ENCODE measurements at regions not wholly inside any gene's neighbourhood (a gene's known extent, or its start where the extent isn't known, plus 50 kb on each side); places are given as distances from the start of the nearest gene placed in this dataset.

GRCh38 chr12:45668641-45669040 lies 60.9 kb upstream of the ARID2 start:
- CTCF ChIA-PET: interaction anchor here (1.0 to 2.7 kb wide), 4 partner anchors 14 to 125 kb away, joined by 3 to 26 read pairs (median 4); no protein-coding TSS in a partner anchor
- peak overlapping the region; percentile 56 for H3K4me3 Mint-ChIP-seq
- H3K27me3 Mint-ChIP-seq: peaks cover 13% of the 10 kb centered on the region
- H3K4me1 Mint-ChIP-seq: peaks cover 60% of the 10 kb centered on the region
- H3K27ac Mint-ChIP-seq: peak overlapping the region; percentile 92
- H3K9me3 Mint-ChIP-seq: peaks cover 2% of the 10 kb centered on the region
- no peak for DNase-seq
- H3K36me3 Mint-ChIP-seq: peaks cover 12% of the 10 kb centered on the region

GRCh38 chr12:45669093-45669492 lies 60.4 kb upstream of the ARID2 start:
- Mint-ChIP-seq H3K36me3 (peaks cover 12% of the 10 kb centered on the region), H3K27ac (peak overlapping the region; percentile 92), H3K4me3 (peak overlapping the region; percentile 56), H3K9me3 (peaks cover 2% of the 10 kb centered on the region), H3K4me1 (peaks cover 55% of the 10 kb centered on the region), H3K27me3 (peaks cover 13% of the 10 kb centered on the region)
- CTCF ChIA-PET: interaction anchor here (1.0 to 2.7 kb wide), 6 partner anchors 8 to 125 kb away, joined by 3 to 26 read pairs (median 4); no protein-coding TSS in a partner anchor
- DNase-seq: no peak

DNA sequence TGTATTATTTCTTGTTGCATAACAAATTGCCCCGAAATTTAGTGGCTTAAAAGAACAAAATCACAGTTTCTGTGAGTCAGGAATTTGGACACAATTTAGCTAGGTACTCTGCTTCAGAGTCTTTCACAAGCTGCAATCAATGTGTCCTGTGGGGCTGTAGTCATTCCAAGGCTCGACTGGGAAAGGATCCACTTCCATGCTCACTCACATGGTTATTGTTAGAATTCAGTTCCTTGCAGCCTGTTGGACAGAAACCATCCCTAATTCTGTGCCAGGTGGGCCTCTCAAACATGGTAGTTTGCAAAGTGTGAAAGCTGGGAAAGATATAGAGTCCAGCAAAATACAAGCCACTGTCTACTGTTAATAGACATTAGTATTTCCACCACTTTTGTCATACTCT lies 59.7 kb upstream of the ARID2 start:
- Mint-ChIP-seq H3K27me3 (peaks cover 8% of the 10 kb centered on the region), H3K4me1 (peaks cover 48% of the 10 kb centered on the region), H3K27ac (peak overlapping the region; percentile 76), H3K36me3 (peaks cover 6% of the 10 kb centered on the region), H3K9me3 (peaks cover 2% of the 10 kb centered on the region), H3K4me3 (peak overlapping the region; percentile 33)
- CTCF ChIA-PET: interaction anchor here (0.8 to 2.7 kb wide), 8 partner anchors 9 to 126 kb away, joined by 3 to 26 read pairs (median 4); no protein-coding TSS in a partner anchor
- DNase-seq: no peak

DNA sequence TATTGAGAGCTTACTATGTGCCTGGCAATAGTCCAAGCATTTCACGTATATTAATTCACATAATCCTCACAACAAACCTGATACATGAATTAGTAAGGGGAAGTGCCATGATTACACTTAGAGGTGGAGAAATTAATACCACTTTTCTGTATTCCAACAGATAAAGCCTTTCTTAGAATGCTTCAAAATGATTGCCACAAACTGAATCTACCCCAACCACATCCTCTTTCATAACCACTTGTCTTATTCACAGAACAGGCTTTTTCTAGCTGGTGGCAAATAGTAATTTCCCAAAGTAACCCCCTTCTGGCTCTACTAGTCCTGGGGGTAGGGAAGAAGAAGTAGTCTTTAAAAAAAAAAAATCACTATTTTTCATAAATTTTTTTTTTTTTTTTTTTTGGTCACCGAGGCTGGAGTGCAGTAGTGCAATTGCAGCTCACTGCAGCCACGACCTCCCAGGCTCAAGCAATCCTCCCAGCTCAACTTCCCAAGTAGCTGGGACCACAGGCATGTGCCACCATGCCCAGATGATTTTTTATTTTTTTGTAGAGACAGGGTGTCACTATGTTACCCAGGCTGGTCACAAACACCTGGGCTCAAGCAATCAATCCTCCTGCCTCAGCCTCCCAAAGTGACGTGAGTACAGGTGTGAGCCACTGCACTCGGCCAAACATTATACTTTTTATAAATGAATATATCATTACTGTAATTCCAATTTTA lies 59.0 kb upstream of the ARID2 start:
- peaks cover 6% of the 10 kb centered on the region for H3K27me3 Mint-ChIP-seq
- H3K36me3 Mint-ChIP-seq: peaks cover 5% of the 10 kb centered on the region
- peaks cover 2% of the 10 kb centered on the region for H3K9me3 Mint-ChIP-seq
- H3K27ac Mint-ChIP-seq: peak overlapping the region; percentile 53
- no peak for DNase-seq
- peak overlapping the region; percentile 1 for H3K4me3 Mint-ChIP-seq
- CTCF ChIA-PET: interaction anchor here (0.8 to 2.7 kb wide), 7 partner anchors 10 to 127 kb away, joined by 3 to 26 read pairs (median 4); no protein-coding TSS in a partner anchor
- peaks cover 47% of the 10 kb centered on the region for H3K4me1 Mint-ChIP-seq

- no peak for DNase-seq
- CTCF ChIA-PET: interaction anchor here (1.6 kb wide), 1 partner anchor 14 kb away, joined by 4 read pairs; no protein-coding TSS in a partner anchor
- H3K4me3 Mint-ChIP-seq: no peak overlapping the region
These were observed 58.3 kb upstream of the ARID2 start for GRCh38 chr12:45671254-45671653.

DNA sequence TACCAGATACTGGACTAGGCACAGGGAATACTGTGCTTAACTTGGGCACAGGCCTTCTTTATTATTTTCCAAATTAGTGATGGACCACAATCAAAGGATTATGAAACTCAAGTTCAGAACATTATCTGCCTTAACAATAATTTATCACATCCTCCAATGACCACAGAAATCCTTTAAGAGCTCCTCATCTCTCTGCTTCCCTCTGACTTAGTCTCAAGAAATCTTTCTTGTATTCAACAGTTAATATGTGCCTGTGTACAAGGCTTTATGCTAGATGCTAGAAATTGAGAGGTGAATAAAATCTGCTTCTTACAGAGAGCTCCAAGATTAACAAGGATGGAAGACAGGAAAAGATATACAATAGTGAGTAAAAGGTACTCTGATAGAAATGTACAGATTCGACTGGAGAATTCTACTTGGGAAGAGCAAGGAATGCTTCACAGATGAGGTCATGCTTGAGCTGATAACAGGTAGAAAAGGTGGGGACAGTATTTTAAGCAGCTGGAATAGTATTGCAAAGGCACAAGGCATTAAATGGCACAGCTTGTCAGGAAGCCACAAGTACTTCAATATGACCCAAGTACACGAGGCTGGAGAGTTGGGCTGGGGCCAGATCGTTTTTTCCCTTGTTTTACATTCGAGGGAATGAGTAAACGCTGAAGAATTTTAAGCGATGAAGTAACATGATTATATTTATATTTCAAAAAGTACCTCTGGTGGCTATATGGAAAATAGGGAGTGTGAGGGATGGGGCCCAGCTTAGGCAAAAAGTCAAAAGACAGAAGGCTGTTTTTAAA lies 55.1 kb upstream of the ARID2 start:
- Mint-ChIP-seq H3K9me3 (no peaks in the 10 kb centered on the region), H3K36me3 (peaks cover 2% of the 10 kb centered on the region), H3K4me3 (no peak overlapping the region), H3K27me3 (peaks cover 4% of the 10 kb centered on the region), H3K4me1 (peaks cover 16% of the 10 kb centered on the region), H3K27ac (no peak overlapping the region)
- CTCF ChIA-PET: interaction anchor here (0.8 to 0.9 kb wide), 2 partner anchors 52 to 131 kb away, joined by 3 read pairs; no protein-coding TSS in a partner anchor
- no peak for DNase-seq

More at GRCh38 chr12:45671254-45671653, 58.3 kb upstream of the ARID2 start:
- H3K27me3 Mint-ChIP-seq: peaks cover 6% of the 10 kb centered on the region
- peaks cover 2% of the 10 kb centered on the region for H3K9me3 Mint-ChIP-seq
- peaks cover 5% of the 10 kb centered on the region for H3K36me3 Mint-ChIP-seq
- H3K27ac Mint-ChIP-seq: no peak overlapping the region
- peaks cover 42% of the 10 kb centered on the region for H3K4me1 Mint-ChIP-seq

- Mint-ChIP-seq H3K27ac (no peak overlapping the region), H3K4me1 (peaks cover 7% of the 10 kb centered on the region), H3K4me3 (no peak overlapping the region), H3K27me3 (peaks cover 4% of the 10 kb centered on the region), H3K36me3 (peaks cover 2% of the 10 kb centered on the region), H3K9me3 (no peaks in the 10 kb centered on the region)
- CTCF ChIA-PET: no interaction called here
- DNase-seq: no peak
These were observed 54.0 kb upstream of the ARID2 start for GRCh38 chr12:45675534-45675933.

Data from activated naive CD4-positive, alpha-beta T cell treated with anti-CD3 and anti-CD28 coated beads, Interleukin-2, amount 10 ng/mL, durations not matched to agents 7 days and 5 days (primary cell).